Kidney glomerular epithelial cell (primary cell): ENCODE measurements at regions not wholly inside any gene's neighbourhood (a gene's known extent, or its start where the extent isn't known, plus 50 kb on each side); places are given as distances from the start of the nearest gene placed in this dataset.
"Not testable (repeated sequence)": the region's sequence is repeated elsewhere in the genome, so short reads cannot be mapped to it uniquely, and the experiment has no call there.

Experiments used
- DNase-seq: peaks from one replicate; lab custom pipeline; 2025; lab: John Stamatoyannopoulos, UW

- DNase-seq: not testable (repeated sequence)
Measured at GRCh38 chr1:199626228-199626627, 401.3 kb upstream of the NR5A2 start.

- no peak for DNase-seq
Measured at GRCh38 chr1:199629624-199630023, 397.9 kb upstream of the NR5A2 start.

GRCh38 chr1:199639453-199639852 is 388.1 kb upstream of the NR5A2 start:
- DNase-seq: no peak

GRCh38 chr1:199641531-199641930 is 386.0 kb upstream of the NR5A2 start:
- no peak for DNase-seq

GRCh38 chr1:199644912-199645311 is 382.6 kb upstream of the NR5A2 start:
- no peak for DNase-seq

- DNase-seq: no peak
Measured at GRCh38 chr1:199646761-199647160, 380.7 kb upstream of the NR5A2 start.

- no peak for DNase-seq
Measured at GRCh38 chr1:199657449-199657848, 370.1 kb upstream of the NR5A2 start.

GRCh38 chr1:199660071-199660470 is 367.4 kb upstream of the NR5A2 start:
- DNase-seq: no peak

- no peak for DNase-seq
Measured at GRCh38 chr1:199665371-199665770, 362.1 kb upstream of the NR5A2 start.

GRCh38 chr1:199667089-199667488 is 360.4 kb upstream of the NR5A2 start:
- no peak for DNase-seq

GRCh38 chr1:199669916-199670315 is 357.6 kb upstream of the NR5A2 start:
- DNase-seq: no peak

GRCh38 chr1:199671684-199672083 is 355.8 kb upstream of the NR5A2 start:
- DNase-seq: no peak

- no peak for DNase-seq
Measured at GRCh38 chr1:199675937-199676336, 351.6 kb upstream of the NR5A2 start.

- no peak for DNase-seq
Measured at GRCh38 chr1:199678771-199679170, 348.7 kb upstream of the NR5A2 start.

GRCh38 chr1:199682081-199682480 is 345.4 kb upstream of the NR5A2 start:
- no peak for DNase-seq

GRCh38 chr1:199684686-199685273 is 342.7 kb upstream of the NR5A2 start:
- DNase-seq: peak; percentile 65

GRCh38 chr1:199685369-199685768 is 342.1 kb upstream of the NR5A2 start:
- peak; percentile 27 for DNase-seq

GRCh38 chr1:199687321-199687720 is 340.2 kb upstream of the NR5A2 start:
- DNase-seq: no peak

GRCh38 chr1:199688133-199688676 is 339.3 kb upstream of the NR5A2 start:
- DNase-seq: no peak

GRCh38 chr1:199688774-199689173 is 338.7 kb upstream of the NR5A2 start:
- no peak for DNase-seq

GRCh38 chr1:199690496-199690895 is 337.0 kb upstream of the NR5A2 start:
- no peak for DNase-seq

GRCh38 chr1:199691540-199691939 is 336.0 kb upstream of the NR5A2 start:
- peak; percentile 89 for DNase-seq

- no peak for DNase-seq
Measured at GRCh38 chr1:199693724-199694123, 333.8 kb upstream of the NR5A2 start.

GRCh38 chr1:199696225-199696624 is 331.3 kb upstream of the NR5A2 start:
- no peak for DNase-seq
